ENCODE measurements at regions not wholly inside any gene's neighbourhood (a gene's known extent, or its start where the extent isn't known, plus 50 kb on each side); places are given as distances from the start of the nearest gene placed in this dataset.
"Not testable (repeated sequence)": the region's sequence is repeated elsewhere in the genome, so short reads cannot be mapped to it uniquely, and the experiment has no call there.

- no peak for DNase-seq (ENCODE audit: low spot score)
These were observed 646.5 kb downstream of the TENT5A start for GRCh38 chr6:81105998-81106397.

DNA sequence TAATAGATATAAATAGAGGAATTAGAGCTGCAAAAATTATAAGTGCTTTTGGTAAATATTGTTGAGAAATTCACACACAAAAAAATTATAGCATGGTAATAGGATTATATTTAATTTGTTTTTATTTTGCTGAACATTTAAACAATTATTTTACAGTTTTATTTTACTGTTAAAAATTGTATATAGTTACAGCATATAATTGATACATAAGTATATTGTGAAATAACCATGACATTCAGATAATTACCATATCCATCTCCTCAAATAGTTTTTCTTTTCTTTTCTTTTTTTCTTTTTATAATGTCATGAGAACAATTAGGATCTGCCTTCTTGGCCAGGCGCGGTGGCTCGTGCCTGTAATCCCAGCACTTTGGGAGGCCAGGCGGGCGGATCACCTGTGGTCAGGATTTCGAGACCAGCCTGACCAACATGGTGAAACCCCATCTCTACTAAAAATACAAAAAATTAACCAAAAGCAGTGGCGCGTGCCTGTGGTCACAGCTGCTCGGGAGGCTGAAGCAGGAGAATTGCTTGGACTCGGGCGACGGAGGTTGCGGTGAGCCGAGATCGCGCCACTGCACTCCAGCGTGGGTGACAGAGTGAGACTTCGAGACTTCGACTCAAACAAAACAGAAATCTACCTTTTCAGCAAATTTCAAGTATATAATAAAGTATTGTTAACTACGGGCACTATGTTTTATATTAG lies 654.2 kb downstream of the TENT5A start:
- DNase-seq (ENCODE audit: low spot score), result no peak

DNA sequence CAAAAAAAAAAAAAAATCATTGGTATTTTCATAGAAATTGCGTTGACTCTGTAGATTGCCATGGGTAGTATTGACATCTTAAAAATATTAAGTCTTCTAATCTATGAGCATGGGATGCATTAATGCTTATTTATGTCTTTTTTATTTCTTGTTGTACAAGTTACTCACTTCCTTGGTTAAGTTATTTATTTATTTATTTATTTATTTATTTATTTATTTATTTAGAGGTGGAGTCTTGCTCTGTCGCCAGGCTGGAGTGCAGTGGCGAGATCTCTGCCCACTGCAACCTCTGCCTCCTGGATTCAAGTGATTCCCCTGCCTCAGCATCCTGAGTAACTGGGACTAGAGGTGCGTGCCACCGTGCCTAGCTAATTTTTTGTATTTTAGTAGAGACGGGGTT lies 656.0 kb downstream of the TENT5A start:
- not testable (repeated sequence) for DNase-seq (ENCODE audit: low spot score)

- no peak for DNase-seq (ENCODE audit: low spot score)
These were observed 659.4 kb downstream of the TENT5A start for GRCh38 chr6:81093051-81093450.

- DNase-seq (ENCODE audit: low spot score), result no peak
These were observed 664.3 kb downstream of the TENT5A start for GRCh38 chr6:81088145-81088544.

GRCh38 chr6:81086991-81087390 lies 665.5 kb downstream of the TENT5A start:
- DNase-seq (ENCODE audit: low spot score), result no peak

DNA sequence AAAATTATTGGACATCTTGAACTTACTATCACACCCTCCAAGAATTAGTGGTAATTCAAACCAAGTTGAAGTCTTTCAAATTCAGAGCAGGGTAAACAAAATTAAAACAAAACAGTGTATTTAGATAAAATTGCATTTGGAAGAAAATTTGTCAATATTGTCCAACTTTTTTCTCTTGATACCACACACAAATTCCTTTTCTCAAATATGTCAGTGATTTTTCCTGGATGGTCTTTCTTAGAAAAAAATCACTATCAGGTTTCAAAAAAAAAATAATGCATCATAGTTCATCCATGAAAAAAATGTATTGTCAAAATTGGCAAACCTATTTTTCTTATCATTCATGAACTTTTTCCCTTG lies 667.1 kb downstream of the TENT5A start:
- DNase-seq (ENCODE audit: low spot score), result no peak

- DNase-seq (ENCODE audit: low spot score), result no peak
These were observed 667.6 kb downstream of the TENT5A start for GRCh38 chr6:81084776-81085430.

DNA sequence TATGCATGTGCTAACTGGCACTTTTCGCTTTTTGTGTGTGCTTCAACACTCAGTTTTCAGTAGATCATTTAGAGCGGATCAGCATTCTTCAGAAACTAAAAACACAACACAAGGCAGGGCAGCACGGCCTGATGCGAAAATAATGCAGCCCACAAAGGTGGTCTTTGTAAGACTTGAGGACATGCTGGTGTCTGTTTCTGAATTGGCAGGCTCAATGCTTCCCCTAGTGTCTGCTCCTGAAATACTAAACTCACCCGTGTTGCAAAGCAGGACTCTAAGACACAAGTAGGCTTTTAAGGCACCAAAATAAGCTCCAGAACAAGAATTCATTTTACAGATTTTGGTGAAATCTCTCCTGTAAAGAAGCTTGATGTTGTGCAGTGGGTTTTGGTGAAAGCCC lies 676.5 kb downstream of the TENT5A start:
- no peak for DNase-seq (ENCODE audit: low spot score)

DNA sequence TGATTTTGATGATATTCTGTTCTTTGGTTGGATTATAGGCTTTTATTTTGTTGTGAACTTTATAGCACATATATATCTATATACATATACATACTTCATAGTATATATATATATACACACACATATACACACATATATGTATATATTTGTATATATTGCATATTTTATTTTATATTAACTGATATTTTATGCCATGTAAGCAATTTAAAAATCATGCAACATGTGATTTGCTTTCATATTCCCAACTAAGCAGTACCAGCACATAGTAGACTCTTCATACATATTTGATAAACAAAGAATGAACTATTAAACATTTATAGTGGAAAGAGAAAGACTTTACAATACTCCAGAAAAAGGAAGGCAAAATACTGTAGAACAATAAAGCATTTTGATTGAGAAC lies 679.2 kb downstream of the TENT5A start:
- no peak for DNase-seq (ENCODE audit: low spot score)

DNA sequence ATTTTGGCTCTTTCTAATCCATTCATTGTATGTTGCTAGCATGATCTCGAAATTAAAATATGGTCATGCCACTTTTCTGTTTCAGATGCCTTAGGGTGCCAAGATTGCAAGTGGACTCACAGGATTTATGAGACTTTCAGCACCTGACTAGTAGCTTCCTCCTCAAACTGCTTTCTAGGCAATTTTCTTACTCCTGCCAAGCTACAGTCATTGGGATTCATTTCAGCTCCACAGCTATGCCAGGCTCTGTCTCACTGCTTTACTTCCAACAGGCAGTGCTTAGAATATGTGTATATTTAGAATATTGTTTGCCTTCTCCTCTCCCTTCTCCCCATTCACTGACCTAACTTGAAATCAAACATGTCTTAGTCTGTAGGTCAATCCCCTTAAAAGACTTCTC lies 681.4 kb downstream of the TENT5A start:
- no peak for DNase-seq (ENCODE audit: low spot score)

DNA sequence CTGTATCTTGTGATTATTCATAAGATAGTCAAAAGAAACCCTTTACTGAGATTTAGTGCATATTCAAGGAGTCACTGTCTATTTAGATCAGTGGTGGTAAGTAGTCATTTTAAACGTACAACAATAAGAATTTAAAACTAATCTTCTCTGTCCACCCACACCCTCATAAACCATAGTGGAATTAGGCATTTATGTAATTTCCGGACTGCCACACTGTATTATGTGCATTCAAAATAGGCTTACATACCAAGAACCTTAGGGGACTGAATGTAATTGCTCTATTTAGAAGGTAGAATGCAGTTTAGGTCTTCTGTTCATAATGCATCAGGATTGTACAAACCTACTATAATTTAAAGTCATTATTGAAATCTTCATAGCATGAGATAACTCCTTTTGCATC lies 685.4 kb downstream of the TENT5A start:
- DNase-seq (ENCODE audit: low spot score), result no peak

DNA sequence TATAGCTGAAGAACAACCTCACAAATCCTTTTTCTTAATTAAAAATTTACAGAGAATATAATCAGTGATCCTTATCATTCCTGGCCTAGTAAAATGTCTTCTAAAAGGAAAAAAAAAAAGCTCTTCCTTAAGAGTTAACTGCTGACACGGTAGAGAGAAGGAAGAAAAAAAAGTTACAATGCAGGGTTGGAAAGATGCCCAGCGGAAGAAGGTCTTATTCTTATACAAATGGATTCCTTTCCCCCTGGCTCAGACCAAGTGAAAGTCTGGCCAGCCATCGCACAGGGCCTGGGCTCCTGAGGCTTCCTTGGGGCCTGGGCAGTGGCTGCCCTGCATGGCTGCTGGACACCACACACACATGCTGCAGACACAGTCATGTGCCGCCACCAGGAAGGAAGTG lies 688.6 kb downstream of the TENT5A start:
- DNase-seq (ENCODE audit: low spot score), result no peak

DNA sequence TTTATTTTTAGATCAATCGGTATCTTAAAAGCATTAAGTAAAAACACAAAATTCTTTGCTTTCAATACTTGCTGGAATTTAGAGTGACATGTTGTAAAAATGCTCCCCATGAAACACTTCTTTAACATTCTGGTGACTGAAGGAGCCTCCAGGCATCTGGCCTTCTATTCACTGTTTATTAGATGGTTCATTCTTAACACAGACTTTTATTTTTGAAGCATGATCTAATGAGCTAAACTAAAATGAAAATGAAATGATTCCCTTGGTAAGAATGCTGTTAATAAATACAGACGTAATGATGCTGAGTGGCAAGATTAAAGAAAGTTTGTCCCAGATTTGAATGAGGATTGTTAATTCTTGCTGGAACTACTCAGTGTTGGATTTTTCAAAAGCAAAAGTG lies 698.4 kb downstream of the TENT5A start:
- no peak for DNase-seq (ENCODE audit: low spot score)

GRCh38 chr6:81051952-81052351 lies 700.5 kb downstream of the TENT5A start:
- no peak for DNase-seq (ENCODE audit: low spot score)

DNA sequence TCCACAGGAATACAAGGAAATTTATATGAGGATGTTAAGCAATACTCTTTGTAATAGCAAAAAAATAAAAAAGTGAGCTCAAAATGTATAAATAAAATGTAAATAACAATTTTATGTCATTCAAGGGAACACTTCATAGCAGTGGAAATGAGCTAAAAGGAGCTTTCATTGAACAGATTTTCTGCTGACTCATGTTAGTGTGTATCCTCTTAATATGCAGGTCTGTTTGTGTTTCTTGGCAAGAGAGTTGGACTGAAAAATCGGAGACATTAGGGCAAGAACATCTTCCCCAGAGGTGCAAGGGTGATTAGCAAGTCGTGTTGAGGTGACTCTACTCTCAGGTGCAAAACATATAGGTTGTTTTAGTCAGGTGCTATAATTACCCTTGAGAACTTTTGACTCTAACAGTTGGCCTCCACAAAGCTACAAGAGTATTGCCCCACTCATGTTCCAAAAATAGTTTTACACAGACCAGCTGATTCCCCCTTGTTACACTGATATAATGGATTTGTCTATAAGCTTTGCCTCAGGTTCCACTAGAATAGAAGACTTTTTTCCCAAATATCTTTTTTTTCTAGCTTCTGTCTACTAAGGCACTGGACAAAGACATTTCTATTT lies 702.9 kb downstream of the TENT5A start:
- DNase-seq (ENCODE audit: low spot score), result no peak

GRCh38 chr6:81031416-81031815 lies 721.1 kb downstream of the TENT5A start:
- DNase-seq (ENCODE audit: low spot score), result no peak

DNA sequence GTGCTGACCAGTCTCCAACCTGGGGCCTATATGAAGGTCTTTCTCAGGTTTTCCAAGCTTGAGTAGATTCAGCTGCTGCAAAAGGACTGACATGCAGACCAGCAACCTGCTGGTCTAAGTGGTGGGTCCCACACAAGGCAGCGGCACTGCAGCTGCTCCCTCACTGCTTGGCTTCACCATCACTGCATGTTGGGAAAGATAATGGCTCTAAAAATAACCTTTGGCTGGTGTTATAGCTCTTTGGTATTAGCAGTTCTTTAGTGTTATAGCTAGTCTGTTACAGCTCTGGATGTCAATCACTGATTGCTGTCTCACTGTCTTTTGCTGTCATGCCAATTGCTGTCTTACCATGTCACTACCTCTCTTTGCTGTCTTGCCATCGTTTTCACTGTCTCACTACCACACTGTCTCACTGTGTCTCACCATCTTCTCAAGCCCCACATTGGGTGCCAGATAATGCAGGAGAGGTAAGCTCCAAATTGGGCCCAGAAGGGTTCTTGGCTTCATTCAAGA lies 726.4 kb downstream of the TENT5A start:
- DNase-seq (ENCODE audit: low spot score), result no peak

DNA sequence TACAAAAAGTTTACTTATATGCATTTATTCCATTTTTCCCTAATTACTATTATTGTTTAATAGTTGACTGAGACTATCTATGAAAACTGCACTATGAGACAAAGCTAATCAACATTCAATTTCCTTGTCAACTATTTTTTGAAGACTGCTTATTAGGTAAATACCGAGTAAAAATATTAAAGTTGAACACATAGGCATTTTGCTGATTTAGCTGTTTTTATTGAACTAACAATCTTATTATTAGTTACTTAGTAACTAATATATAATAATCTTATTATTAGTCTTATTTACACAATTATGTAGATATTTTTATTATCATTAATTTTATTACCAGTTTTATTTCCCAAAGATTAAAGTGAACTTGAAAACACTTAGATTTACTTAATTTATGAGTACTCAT lies 728.8 kb downstream of the TENT5A start:
- no peak for DNase-seq (ENCODE audit: low spot score)

DNA sequence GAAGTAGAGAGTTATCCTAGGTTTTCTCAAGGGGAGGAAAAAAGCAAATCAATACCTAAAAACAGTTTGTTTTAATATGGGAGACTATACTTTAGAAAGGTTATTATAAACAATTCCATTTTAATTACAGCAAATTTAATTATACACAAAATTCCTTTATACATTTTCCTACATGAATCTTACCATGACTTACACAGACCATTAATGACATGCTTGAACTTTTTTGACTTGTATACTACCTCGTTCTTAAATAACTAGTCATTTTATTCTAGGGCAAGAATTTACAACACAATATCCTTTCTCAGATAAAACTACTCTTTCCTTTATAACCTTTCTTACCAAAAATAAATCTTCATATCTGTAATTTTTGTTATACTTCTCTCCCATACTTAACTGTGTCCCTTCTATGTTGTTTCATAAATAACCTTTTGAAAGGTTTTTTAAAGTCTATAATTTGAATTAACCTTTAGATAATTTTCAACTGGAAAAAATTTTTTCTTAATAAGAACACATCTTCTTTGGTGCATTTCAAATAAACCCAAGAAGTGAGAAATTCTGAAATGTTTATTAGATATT lies 729.4 kb downstream of the TENT5A start:
- DNase-seq (ENCODE audit: low spot score), result no peak

DNA sequence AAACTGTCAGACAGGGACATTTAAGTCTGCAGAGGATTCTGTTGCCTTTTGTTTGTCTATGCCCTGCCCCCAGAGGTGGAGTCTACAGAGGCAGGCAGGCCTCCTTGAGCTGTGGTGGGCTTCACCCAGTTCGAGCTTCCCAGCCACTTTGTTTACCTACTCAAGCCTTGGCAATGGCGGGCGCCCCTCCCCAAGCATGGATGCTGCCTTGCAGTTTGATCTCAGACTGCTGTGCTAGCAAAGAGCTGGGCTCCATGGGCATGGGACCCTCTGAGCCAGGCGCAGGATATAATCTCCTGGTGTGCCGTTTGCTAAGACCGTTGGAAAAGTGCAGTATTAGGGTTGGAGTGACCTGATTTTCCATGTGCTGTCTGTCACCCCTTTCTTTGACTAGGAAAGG lies 734.9 kb downstream of the TENT5A start:
- DNase-seq (ENCODE audit: low spot score), result not testable (repeated sequence)

DNA sequence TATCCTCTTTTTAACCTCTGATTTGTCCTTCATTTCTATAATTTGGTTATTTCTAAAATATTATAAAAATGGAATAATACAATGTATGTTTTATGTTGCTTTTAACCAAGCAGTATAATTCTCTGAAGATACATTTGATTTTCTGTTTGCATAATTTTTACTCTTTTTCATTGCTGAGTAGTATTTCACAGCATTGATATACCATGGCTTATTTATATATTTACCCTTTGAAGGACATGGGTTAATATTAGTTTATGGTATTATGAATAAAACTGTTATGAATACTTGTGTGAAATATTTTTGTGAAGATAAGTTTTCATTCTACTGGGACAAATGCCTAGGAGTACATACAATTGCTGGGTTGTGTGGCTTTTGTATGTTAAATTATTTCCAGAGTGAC lies 748.6 kb downstream of the TENT5A start:
- DNase-seq (ENCODE audit: low spot score), result no peak

DNA sequence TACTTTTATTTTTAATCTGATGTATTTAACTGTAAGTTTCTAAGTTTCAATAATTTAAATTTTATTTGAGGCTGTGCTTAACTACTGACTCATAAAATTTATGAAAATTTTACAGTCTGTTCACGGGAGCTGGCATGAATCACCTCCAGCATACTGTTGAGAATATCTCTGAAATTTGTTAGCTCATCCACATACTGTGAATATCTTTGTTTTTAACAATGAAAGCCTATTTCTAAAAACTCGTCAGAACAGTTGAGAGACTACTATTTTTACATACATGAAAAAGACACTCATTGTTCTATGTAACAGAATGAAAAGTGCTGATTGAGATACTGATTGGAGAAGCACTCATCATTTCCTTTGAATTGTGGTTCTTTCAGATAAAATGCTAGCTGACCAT lies 749.3 kb downstream of the TENT5A start:
- no peak for DNase-seq (ENCODE audit: low spot score)
